ENCODE measurements at regions not wholly inside any gene's neighbourhood (a gene's known extent, or its start where the extent isn't known, plus 50 kb on each side); places are given as distances from the start of the nearest gene placed in this dataset.

GRCh38 chr10:21069278-21069677 is 172.2 kb upstream of the NEBL start:
- POLR2A ChIA-PET (ENCODE audit: partially characterized antibody) = interaction anchor here (0.6 kb wide), 1 partner anchor 458 kb away, joined by 3 read pairs; no protein-coding TSS in a partner anchor
- no peak overlapping the region for H2AK5ac ChIP-seq (ENCODE audit: low read depth, low read length)
- H3K14ac ChIP-seq (ENCODE audit: insufficient read length) = no peak overlapping the region
- no peak overlapping the region for H3K4me3 ChIP-seq (ENCODE audit: extremely low read depth in 1 of 4, insufficient read depth in 2 of 4, low read depth in 3 of 4, low read length in 4 of 4)
- H3K9me3 ChIP-seq (ENCODE audit: insufficient read depth in 2 of 2, low read depth in 1 of 2, low read length in 1 of 2) = no peaks in the 10 kb centered on the region
- no peaks in the 10 kb centered on the region for H3K79me2 ChIP-seq (ENCODE audit: control insufficient read depth in 1 of 2, insufficient read depth in 2 of 2, low read length in 2 of 2)
- no peak overlapping the region for H2BK120ac ChIP-seq (replicated peaks; ENCODE audit: low read depth, low read length)
- H3K9ac ChIP-seq (replicated peaks in 1 of 4; ENCODE audit: extremely low read depth in 1 of 4, low read depth in 3 of 4, low read length in 3 of 4) = no peak overlapping the region
- H4K20me1 ChIP-seq (replicated peaks in 1 of 2; ENCODE audit: control insufficient read depth in 1 of 2, insufficient read depth in 2 of 2, low read length in 2 of 2) = no peaks in the 10 kb centered on the region
- H2BK5ac ChIP-seq (ENCODE audit: low read depth, low read length) = no peak overlapping the region
- peaks cover 0 to 3% (median 0%) of the 10 kb centered on the region in 4 experiments; a peak in 1 of 7 replicates for H3K4me1 ChIP-seq (replicated peaks in 1 of 4; ENCODE audit: control insufficient read depth in 3 of 4, insufficient read depth in 4 of 4, low read length in 3 of 4)
- no peak for DNase-seq (ENCODE audit: low read depth in 1 of 2, low spot score in 2 of 2)
- H4K91ac ChIP-seq (replicated peaks; ENCODE audit: insufficient read length, low read length) = no peak overlapping the region
- no peak overlapping the region for H3K56ac ChIP-seq (replicated peaks; ENCODE audit: insufficient read length, low read depth, low read length)
- FAIRE-seq = no peak
- 94% methylated on average over 5 of the region's 5 CpGs; no CpG with 5 or more reads in 1 of the 2 experiments for WGBS, 2 experiments (ENCODE audit: extremely low coverage in 1 of 2, insufficient coverage in 1 of 2, insufficient read length in 1 of 2, insufficient replicate concordance in 2 of 2, low coverage in 1 of 2, low lambda C conversion rate in 2 of 2, missing lambda C conversion rate in 1 of 2)
- no peak overlapping the region for H3K4ac ChIP-seq (replicated peaks; ENCODE audit: insufficient read length, low read depth, low read length)
- H4K8ac ChIP-seq (ENCODE audit: extremely low read depth, insufficient read depth, low read length) = no peak overlapping the region
- H3K4me2 ChIP-seq (ENCODE audit: insufficient read depth in 1 of 2, low read depth in 2 of 2, low read length in 2 of 2) = no peak overlapping the region
- no peak overlapping the region for H2BK20ac ChIP-seq (ENCODE audit: low read length)
- H2BK15ac ChIP-seq (ENCODE audit: low read length) = no peak overlapping the region
- H2BK12ac ChIP-seq (ENCODE audit: low read depth, low read length) = no peak overlapping the region
- H3K18ac ChIP-seq (ENCODE audit: extremely low read depth, low read length) = no peak overlapping the region
- H4K5ac ChIP-seq (ENCODE audit: insufficient read length, low read depth, low read length) = no peak overlapping the region
- H3K23me2 ChIP-seq (ENCODE audit: low read depth, low read length) = no peaks in the 10 kb centered on the region
- H3K27ac ChIP-seq (ENCODE audit: low read depth, low read length) = no peak overlapping the region
- H3K79me1 ChIP-seq (ENCODE audit: low read depth, low read length) = no peaks in the 10 kb centered on the region
- TF ChIP-seq BRCA1 (IDR thresholded peaks at IDR 0.05; ENCODE audit: low read depth, low read length) (no peak), GTF2F1 (IDR thresholded peaks at IDR 0.05; ENCODE audit: borderline replicate concordance, low read depth, low read length) (no peak), POLR2AphosphoS5 (IDR thresholded peaks at IDR 0.05; ENCODE audit: low read depth, low read length) (no peak), CEBPB (IDR thresholded peaks at IDR 0.05; ENCODE audit: low read depth, low read length) (no peak), NANOG (IDR thresholded peaks at IDR 0.05; ENCODE audit: insufficient read depth, low read depth, low read length, poor library complexity, severe bottlenecking) (no peak), TAF1 (IDR thresholded peaks at IDR 0.05; ENCODE audit: low read depth, low read length) (no peak), POU5F1 (IDR thresholded peaks at IDR 0.05; ENCODE audit: low read depth, low read length) (no peak), E2F6 (IDR thresholded peaks at IDR 0.05) (no peak), JUND (IDR thresholded peaks at IDR 0.05; ENCODE audit: low read length) (no peak), SP1 (IDR thresholded peaks at IDR 0.05; ENCODE audit: low read depth, low read length) (no peak), RNF2 (IDR thresholded peaks at IDR 0.05; ENCODE audit: borderline replicate concordance, low read depth, low read length, missing control alignments, poor library complexity, severe bottlenecking) (no peak), SP4 (IDR thresholded peaks at IDR 0.05; ENCODE audit: low read length) (no peak), CBX5 (IDR thresholded peaks at IDR 0.05; ENCODE audit: low read depth, low read length) (no peak)
- H3K36me3 ChIP-seq (ENCODE audit: control insufficient read depth in 2 of 4, insufficient read depth in 4 of 4, low read length in 3 of 4) = no peaks in the 10 kb centered on the region
- CTCF ChIA-PET (ENCODE audit: partially characterized antibody) = no interaction called here
- H3K23ac ChIP-seq (ENCODE audit: insufficient read length) = no peak overlapping the region
- no peaks in the 10 kb centered on the region for H3K27me3 ChIP-seq (replicated peaks in 1 of 4; ENCODE audit: control insufficient read depth in 3 of 4, extremely low read depth in 1 of 4, insufficient read depth in 3 of 4, low read length in 3 of 4)
- H2AFZ ChIP-seq (ENCODE audit: low read length) = no peak overlapping the region
